Prostate gland (tissue), 2 donors: ENCODE measurements at regions not wholly inside any gene's neighbourhood (a gene's known extent, or its start where the extent isn't known, plus 50 kb on each side); places are given as distances from the start of the nearest gene placed in this dataset.

Experiments used
- DNase-seq: peaks from one replicate; pipeline ENCODE4 v3.0.0-alpha.2; 2019; ENCODE audit warnings: low spot score
- H3K27ac ChIP-seq, 2 donors: fragments of 200-600 bp; sonication (generic); 2 replicates each; pipeline ENCODE4 v1.5.1; 2017 to 2019
- H3K27me3 ChIP-seq: fragments of 200-600 bp; sonication (generic); replicated peaks from 2 replicates; pipeline ENCODE4 v1.5.1; 2019; ENCODE audit not compliant: insufficient read depth
- H3K36me3 ChIP-seq, 2 donors: fragments of 200-600 bp; sonication (generic); 1 replicate in 1 of 2; 2 replicates in 1 of 2; pipeline versions ENCODE4 v1.5.1 to v1.8.1; 2017 to 2019
- H3K4me1 ChIP-seq: fragments of 200-600 bp; sonication (generic); replicated peaks from 2 replicates; pipeline ENCODE4 v1.5.1; 2019
- H3K4me3 ChIP-seq, 2 donors: fragments of 200-600 bp; sonication (generic); 2 replicates each; pipeline ENCODE4 v1.5.1; 2017 to 2019
- H3K9me3 ChIP-seq: fragments of 200-600 bp; sonication (generic); 2 replicates; pipeline ENCODE4 v1.5.1; 2017
- CTCF ChIP-seq, 4 experiments: fragments of 200-600 bp in 2 of 4; fragments of 450-650 bp in 2 of 4; sonication (generic) in 2 of 4; IDR thresholded peaks; 1 replicate in 3 of 4; 2 replicates in 1 of 4; pipeline ENCODE4 v1.5.1; 2016 to 2019; ENCODE audit warnings: antibody characterized with exemption in 4 of 4, mild to moderate bottlenecking in 2 of 4, moderate library complexity in 2 of 4
- POLR2A ChIP-seq: fragments of 450-650 bp; IDR thresholded peaks from one replicate; pipeline ENCODE4 v1.6.1; 2016; ENCODE audit warnings: antibody characterized with exemption, mild to moderate bottlenecking
- POLR2AphosphoS5 ChIP-seq: sonication (generic); formaldehyde crosslinking; IDR thresholded peaks from one replicate; pipeline ENCODE4 v1.6.1; 2017; ENCODE audit warnings: antibody characterized with exemption
- WGBS: methylation state at CpG from one replicate; pipeline ENCODE4 v1.1.5; 2018; 5-methylcytosine and 5-hydroxymethylcytosine counted together
- intact Hi-C: fragments of 100-400 bp; cut with DNase I; formaldehyde crosslinking; loops from one replicate; pipeline ENCODE4 v1.14.2; 2022

GRCh38 chr5:17720071-17720470 lies 85.8 kb downstream of the TAF11L14 start:
- no peak for TF ChIP-seq CTCF (IDR thresholded peaks at IDR 0.05)
- TF ChIP-seq POLR2AphosphoS5 = no peak
- no peak for TF ChIP-seq POLR2A
- no peaks in the 10 kb centered on the region for H3K27me3 ChIP-seq
- no peak for DNase-seq
- no peaks in the 10 kb centered on the region for H3K4me1 ChIP-seq
- no peak overlapping the region for H3K4me3 ChIP-seq
- 29% methylated on average over 5 of the region's 5 CpGs for WGBS
- H3K27ac ChIP-seq = no peak overlapping the region
- no peaks in the 10 kb centered on the region for H3K9me3 ChIP-seq
- H3K36me3 ChIP-seq = no peaks in the 10 kb centered on the region
- intact Hi-C loops = no loop called here

DNA sequence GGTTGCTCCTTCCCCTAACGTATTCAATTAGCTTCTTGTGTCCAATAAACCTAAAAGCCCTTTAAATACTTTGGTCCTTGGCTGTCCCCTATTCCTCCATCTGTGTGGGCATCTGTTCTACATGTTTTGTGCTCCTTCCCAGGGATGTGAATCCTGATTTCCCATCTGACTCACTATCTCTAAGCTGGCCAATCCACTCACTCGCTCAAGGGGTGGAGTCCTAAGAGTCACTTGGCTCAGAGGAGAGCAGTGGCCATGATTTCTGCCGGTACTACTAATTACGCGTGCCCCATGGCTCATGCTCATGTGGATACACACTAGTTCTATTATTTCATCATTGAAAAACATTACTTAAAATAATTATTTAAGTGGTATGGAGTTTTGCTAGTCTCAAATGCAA lies 89.6 kb downstream of the TAF11L14 start:
- no peak for DNase-seq
- Histone ChIP-seq H3K4me3 (no peak overlapping the region), H3K4me1 (no peaks in the 10 kb centered on the region), H3K27ac (no peak overlapping the region), H3K27me3 (no peaks in the 10 kb centered on the region), H3K36me3 (no peaks in the 10 kb centered on the region), H3K9me3 (no peaks in the 10 kb centered on the region)
- intact Hi-C loops = no loop called here
- no peak for TF ChIP-seq POLR2A
- TF ChIP-seq CTCF (IDR thresholded peaks at IDR 0.05) = no peak
- no peak for TF ChIP-seq POLR2AphosphoS5
- 78% methylated on average over 5 of the region's 5 CpGs for WGBS

- no peak overlapping the region for H3K27ac ChIP-seq
- no peaks in the 10 kb centered on the region for H3K36me3 ChIP-seq
- no peaks in the 10 kb centered on the region for H3K27me3 ChIP-seq
- TF ChIP-seq POLR2A = no peak
- TF ChIP-seq POLR2AphosphoS5 = no peak
- TF ChIP-seq CTCF (IDR thresholded peaks at IDR 0.05) = no peak
- intact Hi-C loops = no loop called here
- no peak overlapping the region for H3K4me3 ChIP-seq
- no peak for DNase-seq
- WGBS = 65% methylated on average over 3 of the region's 3 CpGs
- H3K4me1 ChIP-seq = no peaks in the 10 kb centered on the region
- H3K9me3 ChIP-seq = no peaks in the 10 kb centered on the region
Observed at GRCh38 chr5:17727098-17727497, 92.8 kb downstream of the TAF11L14 start.

DNA sequence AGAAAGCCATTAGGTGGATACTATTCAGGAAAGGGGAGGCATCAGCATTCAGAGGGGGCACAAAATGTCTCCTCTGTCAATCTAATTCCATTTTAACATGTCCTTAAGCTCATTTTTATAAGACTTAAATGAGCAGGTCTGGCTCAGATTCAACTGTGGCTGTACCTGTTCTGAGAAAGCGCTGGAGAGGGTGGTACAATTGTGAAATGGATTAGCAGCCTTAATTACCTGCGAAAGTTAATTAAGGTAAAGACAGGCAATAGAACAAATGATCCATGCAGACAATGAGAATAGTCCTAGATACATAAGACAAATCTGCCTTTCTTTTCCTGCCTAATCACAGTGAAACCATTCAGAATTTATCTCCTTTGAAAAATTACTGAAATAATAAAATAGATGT lies 96.2 kb downstream of the TAF11L14 start:
- WGBS = 86% methylated on average over 2 of the region's 2 CpGs
- no peaks in the 10 kb centered on the region for H3K27me3 ChIP-seq
- no peak overlapping the region for H3K4me3 ChIP-seq
- intact Hi-C loops = no loop called here
- no peak for DNase-seq
- TF ChIP-seq POLR2AphosphoS5 (no peak), CTCF (IDR thresholded peaks at IDR 0.05) (no peak), POLR2A (no peak)
- H3K36me3 ChIP-seq = no peaks in the 10 kb centered on the region
- no peaks in the 10 kb centered on the region for H3K9me3 ChIP-seq
- H3K4me1 ChIP-seq = no peaks in the 10 kb centered on the region
- no peak overlapping the region for H3K27ac ChIP-seq

DNA sequence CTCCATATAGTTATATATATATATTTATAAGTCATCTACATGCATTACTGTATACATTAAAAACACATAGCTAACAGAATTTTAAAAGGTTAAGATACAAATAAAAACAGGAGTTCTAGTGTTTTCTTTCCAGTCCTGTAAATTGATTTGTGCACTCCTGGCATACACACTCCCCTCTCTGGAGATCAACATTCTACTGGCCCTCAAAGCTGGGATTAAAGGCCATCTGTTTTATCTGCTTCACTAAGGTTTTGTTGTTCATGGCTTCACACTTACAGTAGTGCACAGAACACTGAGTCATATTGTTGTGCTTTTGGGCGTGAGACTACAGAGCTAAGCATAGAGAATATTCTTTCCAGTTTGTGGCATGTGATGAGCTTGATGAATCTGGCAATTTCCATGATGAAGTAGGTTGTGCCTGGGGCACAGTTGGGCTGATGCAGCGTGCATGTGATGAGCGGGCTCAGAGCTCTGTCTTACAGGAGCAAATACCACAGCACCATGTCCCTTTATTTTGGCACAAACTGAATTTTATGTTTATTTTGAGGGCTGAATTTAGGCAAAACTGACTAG lies 98.2 kb downstream of the TAF11L14 start:
- 91% methylated on average over 3 of the region's 3 CpGs for WGBS
- Histone ChIP-seq H3K4me3 (no peak overlapping the region), H3K27ac (no peak overlapping the region), H3K9me3 (no peaks in the 10 kb centered on the region), H3K36me3 (no peaks in the 10 kb centered on the region), H3K27me3 (no peaks in the 10 kb centered on the region), H3K4me1 (no peaks in the 10 kb centered on the region)
- no peak for DNase-seq
- TF ChIP-seq POLR2AphosphoS5 (no peak), CTCF (IDR thresholded peaks at IDR 0.05) (no peak), POLR2A (no peak)
- intact Hi-C loops = no loop called here
